ENCODE measurements at regions not wholly inside any gene's neighbourhood (a gene's known extent, or its start where the extent isn't known, plus 50 kb on each side); places are given as distances from the start of the nearest gene placed in this dataset.

GRCh38 chr20:7540923-7541322 lies 399.3 kb downstream of the HAO1 start:
- H3K4me1 Mint-ChIP-seq (ENCODE audit: low read depth, unreplicated experiment) = no peaks in the 10 kb centered on the region
- no peak for DNase-seq
- H3K9me3 Mint-ChIP-seq (ENCODE audit: unreplicated experiment) = no peaks in the 10 kb centered on the region
- no peak for TF ChIP-seq CTCF (IDR thresholded peaks at IDR 0.05; ENCODE audit: partially characterized antibody, unreplicated experiment)
- no peak overlapping the region for H3K4me3 Mint-ChIP-seq (ENCODE audit: unreplicated experiment)
- no peaks in the 10 kb centered on the region for H3K27me3 Mint-ChIP-seq (ENCODE audit: unreplicated experiment)
- no peak overlapping the region for H3K27ac Mint-ChIP-seq (ENCODE audit: unreplicated experiment)
- H3K36me3 Mint-ChIP-seq (ENCODE audit: unreplicated experiment) = no peaks in the 10 kb centered on the region

GRCh38 chr20:7571101-7571500 lies 369.2 kb downstream of the HAO1 start:
- no peak for TF ChIP-seq CTCF (IDR thresholded peaks at IDR 0.05; ENCODE audit: partially characterized antibody, unreplicated experiment)
- no peak for DNase-seq
- Mint-ChIP-seq H3K36me3 (ENCODE audit: unreplicated experiment) (no peaks in the 10 kb centered on the region), H3K4me1 (ENCODE audit: low read depth, unreplicated experiment) (no peaks in the 10 kb centered on the region), H3K9me3 (ENCODE audit: unreplicated experiment) (peaks cover 2% of the 10 kb centered on the region), H3K4me3 (ENCODE audit: unreplicated experiment) (no peak overlapping the region), H3K27me3 (ENCODE audit: unreplicated experiment) (peaks cover 4% of the 10 kb centered on the region), H3K27ac (ENCODE audit: unreplicated experiment) (no peak overlapping the region)

GRCh38 chr20:7571521-7572055 lies 368.7 kb downstream of the HAO1 start:
- DNase-seq = no peak
- no peaks in the 10 kb centered on the region for H3K4me1 Mint-ChIP-seq (ENCODE audit: low read depth, unreplicated experiment)
- H3K4me3 Mint-ChIP-seq (ENCODE audit: unreplicated experiment) = no peak overlapping the region
- TF ChIP-seq CTCF (IDR thresholded peaks at IDR 0.05; ENCODE audit: partially characterized antibody, unreplicated experiment) = no peak
- H3K27ac Mint-ChIP-seq (ENCODE audit: unreplicated experiment) = no peak overlapping the region
- peaks cover 2% of the 10 kb centered on the region for H3K9me3 Mint-ChIP-seq (ENCODE audit: unreplicated experiment)
- H3K36me3 Mint-ChIP-seq (ENCODE audit: unreplicated experiment) = no peaks in the 10 kb centered on the region
- H3K27me3 Mint-ChIP-seq (ENCODE audit: unreplicated experiment) = peaks cover 4% of the 10 kb centered on the region

- H3K4me1 Mint-ChIP-seq (ENCODE audit: low read depth, unreplicated experiment) = no peaks in the 10 kb centered on the region
Measured at GRCh38 chr20:7579888-7580287, 360.4 kb downstream of the HAO1 start.

More at GRCh38 chr20:7579888-7580287, 360.4 kb downstream of the HAO1 start:
- DNase-seq = no peak
- no peaks in the 10 kb centered on the region for H3K9me3 Mint-ChIP-seq (ENCODE audit: unreplicated experiment)
- no peak overlapping the region for H3K4me3 Mint-ChIP-seq (ENCODE audit: unreplicated experiment)
- no peak overlapping the region for H3K27ac Mint-ChIP-seq (ENCODE audit: unreplicated experiment)
- TF ChIP-seq CTCF (IDR thresholded peaks at IDR 0.05; ENCODE audit: partially characterized antibody, unreplicated experiment) = no peak
- H3K27me3 Mint-ChIP-seq (ENCODE audit: unreplicated experiment) = no peaks in the 10 kb centered on the region
- H3K36me3 Mint-ChIP-seq (ENCODE audit: unreplicated experiment) = no peaks in the 10 kb centered on the region
